Uterus (tissue), 3 donors: ENCODE measurements at regions not wholly inside any gene's neighbourhood (a gene's known extent, or its start where the extent isn't known, plus 50 kb on each side); places are given as distances from the start of the nearest gene placed in this dataset.

Experiments used
- DNase-seq, 2 donors: peaks; one replicate each; pipeline ENCODE4 v3.0.0-alpha.2; 2019 to 2020
- H3K27ac ChIP-seq, 2 donors: fragments of 200-600 bp; sonication (generic); 1 replicate in 1 of 2; 2 replicates in 1 of 2; pipeline ENCODE4 v1.5.1; 2016 to 2018
- H3K27me3 ChIP-seq, 2 donors: fragments of 200-600 bp; sonication (generic); one replicate each; pipeline ENCODE4 v1.5.1; 2018 to 2019; ENCODE audit warnings: control low read depth in 1 of 2
- H3K36me3 ChIP-seq, 2 donors: fragments of 200-600 bp; sonication (generic); one replicate each; pipeline ENCODE4 v1.5.1; 2019; ENCODE audit warnings: control low read depth in 1 of 2
- H3K4me1 ChIP-seq, 2 donors: fragments of 200-600 bp; sonication (generic); one replicate each; pipeline ENCODE4 v1.5.1; 2018 to 2019; ENCODE audit warnings: control low read depth in 1 of 2
- H3K4me3 ChIP-seq, 2 donors: fragments of 200-600 bp; sonication (generic); 1 replicate in 1 of 2; 2 replicates in 1 of 2; pipeline ENCODE4 v1.5.1; 2018 to 2019; ENCODE audit warnings: mild to moderate bottlenecking in 1 of 2
- H3K9me3 ChIP-seq, 2 donors: fragments of 200-600 bp; sonication (generic); one replicate each; pipeline ENCODE4 v1.5.1; 2019; ENCODE audit warnings: control low read depth in 1 of 2
- CTCF ChIP-seq, 4 experiments: fragments of 200-600 bp in 2 of 4; fragments of 450-650 bp in 2 of 4; sonication (generic) in 2 of 4; IDR thresholded peaks; one replicate each; pipeline ENCODE4 v1.5.1; 2016 to 2019; ENCODE audit warnings: antibody characterized with exemption in 4 of 4, mild to moderate bottlenecking in 2 of 4, moderate library complexity in 1 of 4
- POLR2A ChIP-seq, 2 donors: fragments of 450-650 bp; IDR thresholded peaks; one replicate each; pipeline ENCODE4 v1.6.1; 2016; ENCODE audit warnings: antibody characterized with exemption in 2 of 2, mild to moderate bottlenecking in 1 of 2, moderate library complexity in 1 of 2
- intact Hi-C: fragments of 100-400 bp; cut with DNase I; formaldehyde crosslinking; loops from one replicate; pipeline ENCODE4 v1.15.1; 2023; ENCODE audit warnings: low total_unique reads
- donor health status: DM: yes; HTN: yes; CAD: no.

DNA sequence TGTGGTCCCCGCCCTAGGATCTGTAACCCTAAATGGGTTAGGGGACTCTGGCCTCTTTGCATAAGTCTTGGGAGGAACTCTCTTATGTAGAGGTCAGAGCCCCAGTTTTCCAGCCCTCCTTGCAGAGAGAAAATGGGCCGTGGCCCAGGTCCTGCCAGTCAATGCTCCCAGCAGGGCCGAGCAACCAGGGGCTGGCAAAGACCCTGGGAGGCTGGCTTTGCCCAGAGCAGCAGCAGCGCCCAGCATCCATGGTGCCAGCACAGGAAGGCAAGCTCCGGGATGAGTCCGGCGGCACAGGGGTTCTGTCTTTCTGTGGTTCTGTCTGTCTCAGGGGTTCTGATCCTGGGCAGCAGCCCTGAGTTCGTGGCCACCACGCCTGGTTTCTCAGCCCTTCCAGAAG lies 684.8 kb downstream of the BRD1 start:
- no peak for DNase-seq
- H3K4me1 ChIP-seq, result no peaks in the 10 kb centered on the region
- H3K27ac ChIP-seq, result no peak overlapping the region
- intact Hi-C loops, result no loop called here
- no peaks in the 10 kb centered on the region for H3K9me3 ChIP-seq
- H3K36me3 ChIP-seq, result no peaks in the 10 kb centered on the region
- no peak overlapping the region for H3K4me3 ChIP-seq
- H3K27me3 ChIP-seq, result no peaks in the 10 kb centered on the region
- TF ChIP-seq POLR2A (IDR thresholded peaks at IDR 0.05), result no peak

DNA sequence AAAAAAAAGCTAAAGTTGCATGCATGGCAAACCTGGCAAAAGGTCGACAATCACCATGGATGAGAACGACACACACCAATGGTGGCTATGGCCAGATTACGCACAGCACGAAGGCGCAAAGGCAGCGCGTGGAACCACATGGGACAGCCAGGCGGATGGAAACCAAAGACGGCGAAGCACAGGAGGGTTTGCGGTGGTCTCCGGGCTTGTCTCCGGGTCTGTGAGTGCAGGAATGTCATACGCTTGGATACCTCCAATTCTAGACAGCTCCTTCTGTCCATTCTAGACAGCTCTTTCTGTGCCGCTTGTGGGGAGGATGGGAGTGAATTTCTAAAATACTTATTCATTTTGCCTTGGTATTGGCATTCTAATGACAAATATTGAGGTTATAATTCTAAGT lies 685.4 kb downstream of the BRD1 start:
- Histone ChIP-seq H3K27me3 (no peaks in the 10 kb centered on the region), H3K4me1 (no peaks in the 10 kb centered on the region), H3K27ac (no peak overlapping the region), H3K9me3 (no peaks in the 10 kb centered on the region), H3K36me3 (no peaks in the 10 kb centered on the region), H3K4me3 (no peak overlapping the region)
- DNase-seq, result no peak
- intact Hi-C loops, result no loop called here
- TF ChIP-seq CTCF (IDR thresholded peaks at IDR 0.05) (no peak), POLR2A (IDR thresholded peaks at IDR 0.05) (no peak)

DNA sequence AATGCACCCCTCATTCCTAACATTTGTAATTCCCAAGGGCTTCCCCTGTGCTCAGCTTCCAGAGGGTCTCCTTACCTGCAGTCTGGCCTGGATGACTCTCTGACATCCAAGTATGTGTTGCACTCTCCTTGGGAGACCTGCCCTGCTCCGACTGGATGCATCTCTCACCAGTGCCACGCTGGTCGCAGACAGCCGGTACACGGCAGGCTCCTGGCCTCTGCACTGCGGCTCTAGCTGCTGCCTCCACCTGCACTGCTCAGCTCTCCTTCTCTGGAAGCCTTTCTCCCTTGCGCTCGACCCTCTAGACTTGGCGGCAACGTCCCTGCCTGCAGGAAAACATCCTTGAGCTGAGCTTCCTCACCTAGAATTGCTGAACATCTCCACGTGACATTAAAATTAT lies 685.9 kb downstream of the BRD1 start:
- TF ChIP-seq CTCF (IDR thresholded peaks at IDR 0.05), result no peak
- no peak for TF ChIP-seq POLR2A (IDR thresholded peaks at IDR 0.05)
- Histone ChIP-seq H3K9me3 (no peaks in the 10 kb centered on the region), H3K4me1 (no peaks in the 10 kb centered on the region), H3K27ac (no peak overlapping the region), H3K4me3 (no peak overlapping the region), H3K36me3 (no peaks in the 10 kb centered on the region), H3K27me3 (no peaks in the 10 kb centered on the region)
- intact Hi-C loops, result no loop called here
- no peak for DNase-seq

GRCh38 chr22:49140911-49141665 lies 686.6 kb downstream of the BRD1 start:
- H3K4me3 ChIP-seq, result no peak overlapping the region
- intact Hi-C loops, result no loop called here
- TF ChIP-seq CTCF (IDR thresholded peaks at IDR 0.05), result no peak
- no peak for TF ChIP-seq POLR2A (IDR thresholded peaks at IDR 0.05)
- H3K36me3 ChIP-seq, result no peaks in the 10 kb centered on the region
- no peaks in the 10 kb centered on the region for H3K27me3 ChIP-seq
- no peak overlapping the region for H3K27ac ChIP-seq
- H3K9me3 ChIP-seq, result no peaks in the 10 kb centered on the region
- no peaks in the 10 kb centered on the region for H3K4me1 ChIP-seq
- DNase-seq, result no peak

DNA sequence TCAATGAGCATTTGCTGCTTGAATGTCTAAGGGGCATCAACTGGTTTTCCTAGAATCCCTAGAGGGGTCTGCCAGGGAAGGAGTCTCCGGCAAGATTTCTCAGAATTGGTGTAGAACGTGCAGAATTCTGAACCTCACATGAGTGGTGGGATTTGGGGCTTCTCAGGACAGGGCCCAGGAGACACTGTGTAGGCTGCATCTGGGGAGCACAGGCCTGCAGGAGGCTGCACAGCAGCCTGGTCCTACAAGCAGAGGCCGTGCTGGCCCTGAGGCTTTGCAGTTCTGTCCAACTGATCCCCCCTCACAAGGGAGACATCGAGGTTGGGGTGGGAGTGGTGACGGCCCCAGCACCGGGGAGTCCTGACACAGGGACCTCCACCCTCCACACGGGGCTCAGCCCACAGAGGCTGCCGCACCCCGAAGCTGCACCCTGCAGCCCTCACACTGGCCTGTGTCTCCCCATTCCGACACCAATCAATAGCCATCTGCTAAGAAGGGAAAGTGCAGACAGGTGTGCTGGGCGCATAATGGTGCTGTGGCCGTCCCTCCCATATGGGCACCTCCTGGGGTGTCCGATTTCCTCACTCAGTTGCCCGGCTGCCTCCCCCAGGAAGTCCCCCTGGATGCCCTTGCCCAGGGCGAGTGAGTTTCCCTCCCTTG lies 688.1 kb downstream of the BRD1 start:
- no peak for DNase-seq
- intact Hi-C loops, result no loop called here
- Histone ChIP-seq H3K27me3 (no peaks in the 10 kb centered on the region), H3K4me1 (no peaks in the 10 kb centered on the region), H3K27ac (no peak overlapping the region), H3K36me3 (no peaks in the 10 kb centered on the region), H3K4me3 (no peak overlapping the region), H3K9me3 (no peaks in the 10 kb centered on the region)
- no peak for TF ChIP-seq POLR2A (IDR thresholded peaks at IDR 0.05)
- no peak for TF ChIP-seq CTCF (IDR thresholded peaks at IDR 0.05)
